ENCODE measurements at regions not wholly inside any gene's neighbourhood (a gene's known extent, or its start where the extent isn't known, plus 50 kb on each side); places are given as distances from the start of the nearest gene placed in this dataset.

DNA sequence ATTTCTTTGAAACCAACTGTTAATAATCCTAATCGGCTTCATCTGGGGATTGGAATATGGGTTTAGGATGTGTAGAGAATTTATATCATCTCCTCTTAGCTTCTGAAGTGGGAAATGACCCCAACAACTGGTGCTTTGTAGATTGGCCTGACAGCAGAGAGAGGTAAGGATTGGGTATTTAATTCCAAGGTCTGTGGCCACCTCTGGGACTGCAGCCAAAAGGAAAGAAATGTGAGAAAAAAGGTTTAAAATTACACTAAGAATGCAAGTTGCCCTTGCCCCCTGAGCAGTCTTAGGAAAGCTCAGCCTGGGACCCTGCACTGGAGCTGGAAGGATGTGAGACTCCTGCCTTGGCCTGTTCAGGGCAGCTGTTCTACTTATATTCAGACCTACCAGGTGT, 157.1 kb downstream of the FTCDNL1 start:
- CTCF ChIA-PET = interaction anchor here (0.9 kb wide), 1 partner anchor 10 kb away, joined by 3 read pairs; no protein-coding TSS in a partner anchor
- no peaks in the 10 kb centered on the region for H3K9me1 ChIP-seq (replicated peaks; ENCODE audit: control insufficient read depth, extremely low read depth, insufficient read depth, low read length)
- FAIRE-seq = no peak

More for the DNA sequence above, 157.1 kb downstream of the FTCDNL1 start:
- no peaks in the 10 kb centered on the region for H3K36me3 ChIP-seq (ENCODE audit: control insufficient read depth in 2 of 2, extremely low read depth in 1 of 2, insufficient read depth in 2 of 2, low read length in 2 of 2)
- no peaks in the 10 kb centered on the region for H4K20me1 ChIP-seq (replicated peaks; ENCODE audit: control insufficient read depth, extremely low read depth, insufficient read depth, low read length)
- no peaks in the 10 kb centered on the region for H3K79me2 ChIP-seq (ENCODE audit: control insufficient read depth, insufficient read depth, low read length)
- no peak overlapping the region for H3K4me3 ChIP-seq (replicated peaks in 1 of 3; ENCODE audit: insufficient read depth in 1 of 3, low read depth in 1 of 3, low read length in 3 of 3)
- dilution Hi-C loops (cut with MboI; ENCODE audit: extremely low pct_ligation_motif_present, low sequenced_read_pairs) (no loop called here), intact Hi-C loops (cut with micrococcal nuclease) (no loop called here)
- H3K9ac ChIP-seq (replicated peaks; ENCODE audit: extremely low read depth, insufficient read depth, low read length) = no peak overlapping the region
- H2AFZ ChIP-seq (ENCODE audit: low read depth, low read length) = no peak overlapping the region
- H3K27me3 ChIP-seq (ENCODE audit: control insufficient read depth in 2 of 2, insufficient read depth in 2 of 2, low read length in 2 of 2) = no peaks in the 10 kb centered on the region
- no peaks in the 10 kb centered on the region for H3K9me3 ChIP-seq (replicated peaks; ENCODE audit: control insufficient read depth, insufficient read depth, low read length)
- BruUV-seq (replicated peaks) = no TSS peak
- H3K27ac ChIP-seq (ENCODE audit: insufficient read depth, low read depth, low read length) = no peak overlapping the region
- H3K4me2 ChIP-seq (ENCODE audit: insufficient read depth, low read length) = no peak overlapping the region
- POLR2A ChIA-PET = no interaction called here
- DNase-seq (ENCODE audit: low read depth, low spot score) = no peak
- no peaks in the 10 kb centered on the region for H3K4me1 ChIP-seq (ENCODE audit: control insufficient read depth, extremely low read depth, insufficient read depth, low read length)
- no peak for TF ChIP-seq FOS (IDR thresholded peaks at IDR 0.05; ENCODE audit: borderline replicate concordance, insufficient read depth, low read length)
- TF ChIP-seq, protein P1, sequence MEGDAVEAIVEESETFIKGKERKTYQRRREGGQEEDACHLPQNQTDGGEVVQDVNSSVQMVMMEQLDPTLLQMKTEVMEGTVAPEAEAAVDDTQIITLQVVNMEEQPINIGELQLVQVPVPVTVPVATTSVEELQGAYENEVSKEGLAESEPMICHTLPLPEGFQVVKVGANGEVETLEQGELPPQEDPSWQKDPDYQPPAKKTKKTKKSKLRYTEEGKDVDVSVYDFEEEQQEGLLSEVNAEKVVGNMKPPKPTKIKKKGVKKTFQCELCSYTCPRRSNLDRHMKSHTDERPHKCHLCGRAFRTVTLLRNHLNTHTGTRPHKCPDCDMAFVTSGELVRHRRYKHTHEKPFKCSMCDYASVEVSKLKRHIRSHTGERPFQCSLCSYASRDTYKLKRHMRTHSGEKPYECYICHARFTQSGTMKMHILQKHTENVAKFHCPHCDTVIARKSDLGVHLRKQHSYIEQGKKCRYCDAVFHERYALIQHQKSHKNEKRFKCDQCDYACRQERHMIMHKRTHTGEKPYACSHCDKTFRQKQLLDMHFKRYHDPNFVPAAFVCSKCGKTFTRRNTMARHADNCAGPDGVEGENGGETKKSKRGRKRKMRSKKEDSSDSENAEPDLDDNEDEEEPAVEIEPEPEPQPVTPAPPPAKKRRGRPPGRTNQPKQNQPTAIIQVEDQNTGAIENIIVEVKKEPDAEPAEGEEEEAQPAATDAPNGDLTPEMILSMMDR (IDR thresholded peaks at IDR 0.05; ENCODE audit: extremely low read depth in 1 of 2, insufficient read depth in 1 of 2, low read depth in 1 of 2, low read length in 2 of 2) = no peak
- no peak for TF ChIP-seq POLR2AphosphoS5 (IDR thresholded peaks at IDR 0.05; ENCODE audit: insufficient read depth, low read depth, low read length)
- no peak for TF ChIP-seq MYC (IDR thresholded peaks at IDR 0.05; ENCODE audit: low read depth, low read length)
- TF ChIP-seq POLR2A (IDR thresholded peaks at IDR 0.05; ENCODE audit: low read depth, low read length) = no peak
- TF ChIP-seq JUN (IDR thresholded peaks at IDR 0.05; ENCODE audit: borderline replicate concordance, insufficient read depth, insufficient read length, low read depth) = no peak
- no peak for TF ChIP-seq GATA2 (IDR thresholded peaks at IDR 0.05; ENCODE audit: insufficient read depth, insufficient read length, low read depth, low read length)
- TF ChIP-seq EZH2 (IDR thresholded peaks at IDR 0.05; ENCODE audit: borderline replicate concordance, low read depth, low read length, severe bottlenecking) = no peak
- TF ChIP-seq MAX (IDR thresholded peaks at IDR 0.05; ENCODE audit: insufficient read depth, insufficient read length) = no peak

Data from endothelial cell of umbilical vein (primary cell).